Nephron progenitor cell (in vitro differentiated cells): ENCODE measurements at regions not wholly inside any gene's neighbourhood (a gene's known extent, or its start where the extent isn't known, plus 50 kb on each side); places are given as distances from the start of the nearest gene placed in this dataset.

Experiments
- DNase-seq: peaks from one replicate; pipeline ENCODE4 v3.0.0; 2021
- H3K27ac Mint-ChIP-seq: 2 replicates; pipeline ENCODE4 v1.8.0; 2021; ENCODE audit warnings: mild to moderate bottlenecking, moderate library complexity, mixed read lengths
- H3K27me3 Mint-ChIP-seq: 2 replicates; pipeline ENCODE4 v1.8.0; 2021; ENCODE audit warnings: mild to moderate bottlenecking, low read depth, mixed read lengths; ENCODE audit not compliant: poor library complexity
- H3K36me3 Mint-ChIP-seq: 2 replicates; pipeline ENCODE4 v1.8.0; 2021; ENCODE audit warnings: low read depth, mixed read lengths
- H3K4me1 Mint-ChIP-seq: 2 replicates; pipeline ENCODE4 v1.8.0; 2021; ENCODE audit warnings: mixed read lengths
- H3K4me3 Mint-ChIP-seq: 2 replicates; pipeline ENCODE4 v1.8.0; 2021; ENCODE audit warnings: mild to moderate bottlenecking, moderate library complexity, mixed read lengths
- H3K9me3 Mint-ChIP-seq: 2 replicates; pipeline ENCODE4 v1.8.0; 2021; ENCODE audit warnings: mild to moderate bottlenecking, moderate library complexity, mixed read lengths
- CTCF ChIP-seq: fragments of 200-600 bp; sonication (generic); IDR thresholded peaks from 2 replicates; pipeline ENCODE4 v1.5.0; 2021; ENCODE audit warnings: antibody characterized with exemption

- no peak for DNase-seq
- Mint-ChIP-seq H3K27ac (no peak overlapping the region), H3K27me3 (no peaks in the 10 kb centered on the region), H3K9me3 (peaks cover 21% of the 10 kb centered on the region), H3K4me1 (peaks cover 43% of the 10 kb centered on the region), H3K36me3 (no peaks in the 10 kb centered on the region), H3K4me3 (no peak overlapping the region)
- no peak for TF ChIP-seq CTCF
Measured at GRCh38 chr22:48137640-48138039, 1375.2 kb downstream of the TBC1D22A start.

- no peak for DNase-seq
- peaks cover 42% of the 10 kb centered on the region for H3K4me1 Mint-ChIP-seq
Measured at GRCh38 chr22:48135592-48135991, 1373.1 kb downstream of the TBC1D22A start.

GRCh38 chr22:48125416-48125815 lies 1363.0 kb downstream of the TBC1D22A start:
- no peak overlapping the region for H3K4me3 Mint-ChIP-seq
- H3K27me3 Mint-ChIP-seq: no peaks in the 10 kb centered on the region
- TF ChIP-seq CTCF: no peak
- no peak overlapping the region for H3K27ac Mint-ChIP-seq
- DNase-seq: no peak
- peaks cover 7% of the 10 kb centered on the region for H3K4me1 Mint-ChIP-seq
- no peaks in the 10 kb centered on the region for H3K36me3 Mint-ChIP-seq
- H3K9me3 Mint-ChIP-seq: peaks cover 11% of the 10 kb centered on the region

More at GRCh38 chr22:48135592-48135991, 1373.1 kb downstream of the TBC1D22A start:
- H3K9me3 Mint-ChIP-seq: peaks cover 32% of the 10 kb centered on the region
- H3K36me3 Mint-ChIP-seq: no peaks in the 10 kb centered on the region
- no peak overlapping the region for H3K27ac Mint-ChIP-seq
- no peak for TF ChIP-seq CTCF
- H3K27me3 Mint-ChIP-seq: no peaks in the 10 kb centered on the region
- H3K4me3 Mint-ChIP-seq: no peak overlapping the region

GRCh38 chr22:48121984-48122383 lies 1359.5 kb downstream of the TBC1D22A start:
- Mint-ChIP-seq H3K4me3 (no peak overlapping the region), H3K27me3 (peaks cover 3% of the 10 kb centered on the region), H3K36me3 (no peaks in the 10 kb centered on the region), H3K27ac (no peak overlapping the region), H3K9me3 (peaks cover 11% of the 10 kb centered on the region), H3K4me1 (peaks cover 3% of the 10 kb centered on the region)
- DNase-seq: no peak
- TF ChIP-seq CTCF: no peak

- H3K4me3 Mint-ChIP-seq: no peak overlapping the region
Measured at GRCh38 chr22:48118654-48119053, 1356.2 kb downstream of the TBC1D22A start.

More at GRCh38 chr22:48118654-48119053, 1356.2 kb downstream of the TBC1D22A start:
- no peak for DNase-seq
- no peak for TF ChIP-seq CTCF
- Mint-ChIP-seq H3K27ac (peak overlapping the region; percentile 60), H3K27me3 (peaks cover 3% of the 10 kb centered on the region), H3K4me1 (peaks cover 9% of the 10 kb centered on the region), H3K36me3 (no peaks in the 10 kb centered on the region), H3K9me3 (peaks cover 11% of the 10 kb centered on the region)
